CD4-positive, alpha-beta T cell treated with Interleukin-6 at 100 ng/mL for 8 hours (primary cell): ENCODE measurements at regions not wholly inside any gene's neighbourhood (a gene's known extent, or its start where the extent isn't known, plus 50 kb on each side); places are given as distances from the start of the nearest gene placed in this dataset.
"Not testable (repeated sequence)": the region's sequence is repeated elsewhere in the genome, so short reads cannot be mapped to it uniquely, and the experiment has no call there.

Experiments
- DNase-seq: peaks from one replicate; pipeline ENCODE4 v3.0.0-alpha.2; 2020; ENCODE audit warnings: mixed read lengths, low spot score

- DNase-seq, result no peak
Measured at GRCh38 chr4:123600987-123601904, 204.7 kb downstream of the SPRY1 start.

GRCh38 chr4:123602007-123602406 lies 205.4 kb downstream of the SPRY1 start:
- DNase-seq, result no peak

GRCh38 chr4:123603165-123603564 lies 206.6 kb downstream of the SPRY1 start:
- DNase-seq, result no peak

GRCh38 chr4:123605797-123606196 lies 209.2 kb downstream of the SPRY1 start:
- DNase-seq, result not testable (repeated sequence)

GRCh38 chr4:123606336-123606735 lies 209.7 kb downstream of the SPRY1 start:
- no peak for DNase-seq

- DNase-seq, result no peak
Measured at GRCh38 chr4:123606946-123607542, 210.4 kb downstream of the SPRY1 start.

- no peak for DNase-seq
Measured at GRCh38 chr4:123609829-123610228, 213.2 kb downstream of the SPRY1 start.

GRCh38 chr4:123613586-123614344 lies 217.2 kb downstream of the SPRY1 start:
- DNase-seq, result no peak

- no peak for DNase-seq
Measured at GRCh38 chr4:123615901-123616300, 219.3 kb downstream of the SPRY1 start.

GRCh38 chr4:123616951-123617461 lies 220.4 kb downstream of the SPRY1 start:
- peak; percentile 35 for DNase-seq

GRCh38 chr4:123617791-123618190 lies 221.2 kb downstream of the SPRY1 start:
- DNase-seq, result no peak

- DNase-seq, result no peak
Measured at GRCh38 chr4:123618606-123619005, 222.0 kb downstream of the SPRY1 start.

- DNase-seq, result no peak
Measured at GRCh38 chr4:123619326-123619725, 222.7 kb downstream of the SPRY1 start.

GRCh38 chr4:123619895-123620294 lies 223.3 kb downstream of the SPRY1 start:
- no peak for DNase-seq

- no peak for DNase-seq
Measured at GRCh38 chr4:123621072-123621705, 224.6 kb downstream of the SPRY1 start.

- DNase-seq, result no peak
Measured at GRCh38 chr4:123622572-123622971, 226.0 kb downstream of the SPRY1 start.

- no peak for DNase-seq
Measured at GRCh38 chr4:123623611-123624010, 227.0 kb downstream of the SPRY1 start.

- no peak for DNase-seq
Measured at GRCh38 chr4:123624959-123625358, 228.4 kb downstream of the SPRY1 start.

GRCh38 chr4:123628288-123628687 lies 231.7 kb downstream of the SPRY1 start:
- DNase-seq, result no peak

GRCh38 chr4:123631786-123632692 lies 235.4 kb downstream of the SPRY1 start:
- no peak for DNase-seq

- DNase-seq, result no peak
Measured at GRCh38 chr4:123632693-123633030, 236.1 kb downstream of the SPRY1 start.
